GM23338 (cell line): ENCODE measurements at regions not wholly inside any gene's neighbourhood (a gene's known extent, or its start where the extent isn't known, plus 50 kb on each side); places are given as distances from the start of the nearest gene placed in this dataset.

Experiments used
- CREB1 ChIP-seq: fragments of 250-450 bp; sonication (Bioruptor Pico); IDR thresholded peaks from 2 replicates; pipeline ENCODE4 v1.5.0; 2020; ENCODE audit warnings: low read depth, mild to moderate bottlenecking, moderate library complexity
- CTCF ChIP-seq, 2 experiments: fragments of 200-600 bp in 1 of 2; sonication (generic) in 1 of 2; conservative IDR thresholded peaks; 2 replicates each; pipeline versions ENCODE4 v1.5.1 to v1.6.1; 2016 to 2017; ENCODE audit warnings: antibody characterized with exemption in 2 of 2, low read depth in 2 of 2, mild to moderate bottlenecking in 2 of 2, moderate library complexity in 1 of 2
- ETS1 ChIP-seq: IDR thresholded peaks from 2 replicates; pipeline ENCODE4 v1.6.1; 2016; ENCODE audit warnings: antibody characterized with exemption
- EZH2 ChIP-seq: fragments of 200-600 bp; sonication (generic); IDR thresholded peaks from one replicate; pipeline ENCODE4 v1.8.0; 2017; ENCODE audit warnings: antibody characterized with exemption, mild to moderate bottlenecking, low read depth; ENCODE audit not compliant: unreplicated experiment
- EZH2phosphoT487 ChIP-seq: fragments of 200-600 bp; sonication (generic); IDR thresholded peaks from one replicate; pipeline ENCODE4 v1.8.1; 2018; ENCODE audit warnings: antibody characterized with exemption; ENCODE audit not compliant: unreplicated experiment
- JUNB ChIP-seq: IDR thresholded peaks from one replicate; pipeline ENCODE4 v1.6.1; 2016; ENCODE audit warnings: antibody characterized with exemption; ENCODE audit not compliant: unreplicated experiment
- NANOG ChIP-seq: IDR thresholded peaks from 2 replicates; pipeline ENCODE4 v1.6.1; 2016; ENCODE audit warnings: antibody characterized with exemption, borderline replicate concordance
- POLR2AphosphoS5 ChIP-seq: IDR thresholded peaks from 2 replicates; pipeline ENCODE4 v1.6.1; 2016; ENCODE audit warnings: antibody characterized with exemption, low read depth
- STAT1 ChIP-seq: IDR thresholded peaks from one replicate; pipeline ENCODE4 v1.6.1; 2016; ENCODE audit warnings: antibody characterized with exemption; ENCODE audit not compliant: unreplicated experiment
- ZNF114 ChIP-seq: fragments of 250-450 bp; sonication (Bioruptor Pico); IDR thresholded peaks from 2 replicates; pipeline ENCODE4 v1.5.0; 2020; ENCODE audit warnings: mild to moderate bottlenecking, moderate library complexity
- ZNF331 ChIP-seq: fragments of 250-450 bp; sonication (Bioruptor Pico); IDR thresholded peaks from 2 replicates; pipeline ENCODE4 v1.5.0; 2020; ENCODE audit warnings: low read depth, mild to moderate bottlenecking, moderate library complexity
- ZNF462 ChIP-seq: fragments of 250-450 bp; sonication (Bioruptor Pico); IDR thresholded peaks from 2 replicates; pipeline ENCODE4 v1.5.0; 2020; ENCODE audit warnings: mild to moderate bottlenecking, moderate library complexity
- TF ChIP-seq, protein P1 (sequence below): IDR thresholded peaks from one replicate; pipeline ENCODE4 v1.6.1; 2018; ENCODE audit warnings: antibody characterized with exemption; ENCODE audit not compliant: unreplicated experiment

DNA sequence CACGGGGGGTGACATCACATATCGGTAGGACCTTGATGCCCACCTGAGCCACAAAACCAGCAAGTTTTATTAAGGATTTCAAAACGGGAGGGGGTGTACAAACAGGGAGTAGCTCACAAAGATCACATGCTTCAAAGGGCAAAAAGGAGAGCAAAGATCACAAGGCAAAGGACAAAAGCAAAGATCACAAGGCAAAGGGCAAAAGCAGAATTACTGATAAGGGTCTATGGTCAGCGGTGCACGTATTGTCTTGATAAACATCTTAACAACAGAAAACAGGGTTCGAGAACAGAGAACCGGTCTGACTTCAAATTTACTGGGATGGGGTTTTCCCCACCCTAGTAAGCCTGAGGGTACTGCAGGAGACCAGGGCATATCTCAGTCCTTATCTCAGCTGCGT is 143.5 kb upstream of the LPP start:
- no peak for TF ChIP-seq CTCF (conservative IDR thresholded peaks at IDR 0.05; ENCODE audit: low read depth in 2 of 2)
- TF ChIP-seq EZH2, result no peak
- TF ChIP-seq, protein P1, sequence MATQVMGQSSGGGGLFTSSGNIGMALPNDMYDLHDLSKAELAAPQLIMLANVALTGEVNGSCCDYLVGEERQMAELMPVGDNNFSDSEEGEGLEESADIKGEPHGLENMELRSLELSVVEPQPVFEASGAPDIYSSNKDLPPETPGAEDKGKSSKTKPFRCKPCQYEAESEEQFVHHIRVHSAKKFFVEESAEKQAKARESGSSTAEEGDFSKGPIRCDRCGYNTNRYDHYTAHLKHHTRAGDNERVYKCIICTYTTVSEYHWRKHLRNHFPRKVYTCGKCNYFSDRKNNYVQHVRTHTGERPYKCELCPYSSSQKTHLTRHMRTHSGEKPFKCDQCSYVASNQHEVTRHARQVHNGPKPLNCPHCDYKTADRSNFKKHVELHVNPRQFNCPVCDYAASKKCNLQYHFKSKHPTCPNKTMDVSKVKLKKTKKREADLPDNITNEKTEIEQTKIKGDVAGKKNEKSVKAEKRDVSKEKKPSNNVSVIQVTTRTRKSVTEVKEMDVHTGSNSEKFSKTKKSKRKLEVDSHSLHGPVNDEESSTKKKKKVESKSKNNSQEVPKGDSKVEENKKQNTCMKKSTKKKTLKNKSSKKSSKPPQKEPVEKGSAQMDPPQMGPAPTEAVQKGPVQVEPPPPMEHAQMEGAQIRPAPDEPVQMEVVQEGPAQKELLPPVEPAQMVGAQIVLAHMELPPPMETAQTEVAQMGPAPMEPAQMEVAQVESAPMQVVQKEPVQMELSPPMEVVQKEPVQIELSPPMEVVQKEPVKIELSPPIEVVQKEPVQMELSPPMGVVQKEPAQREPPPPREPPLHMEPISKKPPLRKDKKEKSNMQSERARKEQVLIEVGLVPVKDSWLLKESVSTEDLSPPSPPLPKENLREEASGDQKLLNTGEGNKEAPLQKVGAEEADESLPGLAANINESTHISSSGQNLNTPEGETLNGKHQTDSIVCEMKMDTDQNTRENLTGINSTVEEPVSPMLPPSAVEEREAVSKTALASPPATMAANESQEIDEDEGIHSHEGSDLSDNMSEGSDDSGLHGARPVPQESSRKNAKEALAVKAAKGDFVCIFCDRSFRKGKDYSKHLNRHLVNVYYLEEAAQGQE, result no peak
- TF ChIP-seq ETS1, result no peak
- no peak for TF ChIP-seq CREB1 (CRISPR knock-in tag)
- TF ChIP-seq POLR2AphosphoS5, result no peak
- no peak for TF ChIP-seq ZNF114 (CRISPR knock-in tag)
- no peak for TF ChIP-seq EZH2phosphoT487
- no peak for TF ChIP-seq JUNB
- no peak for TF ChIP-seq ZNF331
- TF ChIP-seq NANOG, result no peak
- no peak for TF ChIP-seq ZNF462
- TF ChIP-seq STAT1, result no peak
